ENCODE measurements at regions not wholly inside any gene's neighbourhood (a gene's known extent, or its start where the extent isn't known, plus 50 kb on each side); places are given as distances from the start of the nearest gene placed in this dataset.

GRCh38 chr1:91623020-91623419, 122.4 kb downstream of the CDC7 start:
- H3K9me3 ChIP-seq (ENCODE audit: severe bottlenecking) = no peaks in the 10 kb centered on the region
- DNase-seq = no peak
- no peak for TF ChIP-seq CTCF (IDR thresholded peaks at IDR 0.05; ENCODE audit: low read depth, low read length)

DNA sequence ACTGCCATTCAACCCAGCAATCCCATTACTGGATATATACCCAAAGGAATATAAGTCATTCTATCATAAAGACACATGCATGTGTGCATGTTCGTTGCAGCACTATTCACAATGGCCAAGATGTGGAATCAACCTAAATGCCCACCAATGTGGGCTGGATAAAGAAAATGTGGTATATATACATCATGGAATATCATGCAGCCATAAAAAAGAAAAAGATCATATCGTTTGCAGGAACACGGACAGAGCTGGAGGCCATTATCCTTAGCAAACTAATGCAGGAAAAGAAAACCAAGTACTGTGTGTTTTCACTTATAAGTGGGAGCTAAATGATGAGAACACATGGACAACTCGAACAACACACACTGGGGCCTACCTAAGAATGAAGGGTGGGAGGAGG, 123.7 kb downstream of the CDC7 start:
- TF ChIP-seq CTCF (IDR thresholded peaks at IDR 0.05; ENCODE audit: low read depth, low read length) = no peak
- Histone ChIP-seq H3K4me3 (ENCODE audit: low read depth, low read length) (no peak overlapping the region), H3K27ac (no peak overlapping the region), H3K9me3 (ENCODE audit: severe bottlenecking) (no peaks in the 10 kb centered on the region), H3K36me3 (no peaks in the 10 kb centered on the region), H3K27me3 (ENCODE audit: insufficient read depth, low read depth, severe bottlenecking) (no peaks in the 10 kb centered on the region)
- no peak for DNase-seq

More at GRCh38 chr1:91623020-91623419, 122.4 kb downstream of the CDC7 start:
- Histone ChIP-seq H3K27ac (no peak overlapping the region), H3K27me3 (ENCODE audit: insufficient read depth, low read depth, severe bottlenecking) (no peaks in the 10 kb centered on the region), H3K4me3 (ENCODE audit: low read depth, low read length) (no peak overlapping the region), H3K36me3 (no peaks in the 10 kb centered on the region)

Measured in WERI-Rb-1 (cell line).